ENCODE measurements at regions not wholly inside any gene's neighbourhood (a gene's known extent, or its start where the extent isn't known, plus 50 kb on each side); places are given as distances from the start of the nearest gene placed in this dataset.

DNA sequence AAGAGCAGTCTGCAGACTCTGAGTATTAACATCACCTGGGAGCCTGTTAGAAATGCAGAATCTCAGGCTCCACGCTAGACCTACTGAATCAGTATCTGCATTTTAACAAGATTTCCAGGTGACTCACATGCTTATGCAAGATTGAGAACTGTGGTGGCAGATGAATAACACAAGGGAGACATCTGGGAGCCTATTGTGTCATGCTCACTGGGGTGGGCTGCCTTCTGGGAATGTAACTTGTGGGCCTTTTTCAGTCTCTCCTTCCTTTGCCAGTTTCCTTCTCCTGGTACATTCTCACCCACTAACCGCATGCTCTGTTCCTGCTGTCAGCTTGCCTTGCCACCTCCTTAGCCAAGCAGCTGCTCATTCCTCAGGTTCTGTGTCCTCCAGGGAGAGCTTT lies 176.6 kb upstream of the C9orf72 start:
- TF ChIP-seq POLR2A (IDR thresholded peaks at IDR 0.05; ENCODE audit: low read length) (no peak), GATA1 (IDR thresholded peaks at IDR 0.05; ENCODE audit: low read depth, low read length) (no peak)
- no peak for DNase-seq

DNA sequence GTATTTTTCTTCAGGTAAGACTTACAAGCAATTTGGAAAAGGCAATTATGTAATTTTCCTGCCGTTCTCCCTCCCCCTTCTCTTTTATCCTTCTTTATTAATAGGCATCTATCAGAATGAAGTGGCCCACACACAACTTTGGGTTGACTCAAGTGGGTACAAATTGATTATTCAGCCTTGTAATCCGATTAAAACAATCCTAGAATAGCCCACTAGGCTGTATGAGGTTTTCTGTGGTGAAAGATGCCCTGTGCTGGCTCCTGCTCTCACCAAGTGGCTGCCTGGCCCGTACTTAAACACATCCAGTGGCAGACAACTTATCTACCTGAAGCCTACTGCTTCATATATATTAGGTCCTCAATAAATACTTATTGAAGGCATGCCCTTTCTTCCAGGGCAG lies 177.3 kb upstream of the C9orf72 start:
- TF ChIP-seq GATA1 (IDR thresholded peaks at IDR 0.05; ENCODE audit: low read depth, low read length): no peak
- TF ChIP-seq POLR2A (IDR thresholded peaks at IDR 0.05; ENCODE audit: low read length): no peak
- no peak for DNase-seq

DNA sequence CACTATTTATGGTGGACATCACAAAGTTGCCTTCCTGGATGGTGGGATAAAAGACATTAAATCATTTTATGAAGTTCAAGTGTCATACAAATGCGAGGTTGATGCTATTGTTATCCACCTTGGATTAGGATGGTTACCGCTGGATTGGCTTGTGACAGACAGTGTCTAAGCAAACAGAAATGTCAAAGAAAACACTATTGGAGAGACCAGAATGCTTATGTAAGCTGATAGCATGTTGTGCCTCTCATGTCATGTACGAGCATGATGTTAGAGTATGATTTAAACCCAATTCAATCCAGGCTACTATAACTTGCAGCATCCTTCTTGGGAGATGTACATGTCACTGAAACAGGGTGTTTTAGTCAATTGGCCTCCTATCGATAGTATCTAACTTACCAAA lies 178.8 kb upstream of the C9orf72 start:
- DNase-seq: no peak
- TF ChIP-seq GATA1 (IDR thresholded peaks at IDR 0.05; ENCODE audit: low read depth, low read length) (no peak), POLR2A (IDR thresholded peaks at IDR 0.05; ENCODE audit: low read length) (no peak)

DNA sequence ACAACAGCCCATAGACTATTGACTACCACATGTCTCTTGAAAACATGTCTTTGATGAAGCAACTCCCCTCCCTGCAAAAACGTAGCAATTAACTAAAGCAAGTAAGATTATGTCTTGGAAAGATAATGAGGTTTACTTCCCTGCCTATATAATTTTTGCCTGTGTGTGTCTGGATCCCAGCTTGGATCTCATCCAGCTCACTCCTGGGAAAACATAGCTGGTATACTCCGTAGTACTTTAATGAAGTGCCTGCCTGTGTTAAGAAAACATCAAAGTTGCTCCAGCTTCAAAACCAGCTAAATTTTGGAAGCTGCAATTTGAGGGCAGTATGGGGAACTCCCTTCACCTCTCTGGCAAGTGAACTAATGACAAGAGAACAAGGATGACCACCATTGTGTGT lies 182.6 kb upstream of the C9orf72 start:
- no peak for DNase-seq
- no peak for TF ChIP-seq POLR2A (IDR thresholded peaks at IDR 0.05; ENCODE audit: low read length)
- no peak for TF ChIP-seq GATA1 (IDR thresholded peaks at IDR 0.05; ENCODE audit: low read depth, low read length)

DNA sequence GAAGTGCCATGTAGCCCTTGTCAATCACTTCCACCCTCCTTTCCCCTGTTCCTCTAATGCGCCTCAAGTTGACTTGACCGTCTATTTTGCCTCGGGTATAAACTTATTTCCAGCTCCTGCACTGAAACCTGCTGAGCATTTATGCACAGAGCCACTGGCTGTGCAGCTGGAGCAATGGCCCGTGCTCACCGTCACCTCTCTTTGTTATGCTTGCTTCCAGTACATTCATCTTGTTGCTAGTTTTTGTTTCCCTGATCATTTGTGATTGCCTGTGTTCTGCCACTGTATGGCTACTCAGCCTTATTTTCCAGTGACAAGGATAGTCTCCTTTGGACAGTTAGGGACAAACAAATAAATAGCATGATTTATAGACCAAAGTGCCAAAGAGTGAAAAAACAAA lies 183.1 kb upstream of the C9orf72 start:
- TF ChIP-seq POLR2A (IDR thresholded peaks at IDR 0.05; ENCODE audit: low read length) (no peak), GATA1 (IDR thresholded peaks at IDR 0.05; ENCODE audit: low read depth, low read length) (no peak)
- DNase-seq: no peak

DNA sequence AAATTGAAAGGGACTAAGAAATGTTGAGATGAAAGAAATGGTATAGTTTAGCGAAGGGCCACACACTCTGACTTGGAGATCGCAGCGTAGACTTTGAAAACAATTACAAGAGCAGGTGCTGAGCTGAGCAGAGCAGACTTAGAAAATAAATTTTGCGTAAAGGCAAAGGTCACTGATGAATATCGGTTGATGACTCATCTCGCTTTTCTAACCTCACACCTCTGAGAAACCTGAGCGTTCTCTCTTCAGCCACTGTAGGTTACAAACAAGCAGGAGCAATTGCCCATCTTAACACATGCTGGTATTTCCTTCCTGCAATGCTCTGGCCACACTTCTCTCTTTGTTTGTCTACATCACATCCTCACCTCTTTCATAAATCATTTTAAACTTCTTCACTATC lies 190.6 kb upstream of the C9orf72 start:
- TF ChIP-seq POLR2A (IDR thresholded peaks at IDR 0.05; ENCODE audit: low read length) (no peak), GATA1 (IDR thresholded peaks at IDR 0.05; ENCODE audit: low read depth, low read length) (no peak)
- no peak for DNase-seq

DNA sequence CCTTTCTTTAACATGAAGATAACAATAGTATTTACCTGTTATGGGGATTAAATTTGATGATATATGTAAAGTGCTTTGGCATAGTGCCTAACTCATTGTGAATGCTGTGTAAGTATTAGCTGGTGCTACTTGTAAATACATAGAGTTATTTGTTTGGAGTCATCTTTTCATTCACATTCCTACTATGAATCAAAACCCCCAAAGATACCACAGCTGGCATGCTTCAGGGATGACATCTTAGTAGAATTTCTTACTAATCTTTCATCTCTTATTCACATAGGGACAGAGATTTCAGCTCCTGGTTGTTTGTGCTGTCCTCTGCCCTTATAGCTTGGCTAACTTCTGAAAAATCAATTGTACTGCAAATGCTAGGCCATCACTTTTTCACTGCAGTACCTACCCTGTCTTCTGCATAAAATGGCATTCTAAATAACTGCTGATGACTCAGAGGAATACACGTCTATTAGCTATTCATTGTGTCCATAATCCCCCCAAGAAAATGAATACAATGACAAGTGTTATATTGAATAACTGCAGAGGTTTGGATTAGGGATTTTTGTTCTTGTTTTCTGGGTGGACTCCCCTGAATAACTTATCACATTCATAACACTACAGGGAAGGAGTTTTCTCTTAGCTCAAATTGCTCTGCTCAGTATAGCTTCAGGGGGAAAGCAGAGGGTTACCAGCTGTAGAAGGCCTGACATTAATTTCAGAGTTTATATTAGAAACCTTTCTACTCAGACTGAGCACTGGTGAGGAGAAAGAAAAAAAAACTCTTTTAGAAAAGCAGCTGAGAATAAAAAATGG lies 192.2 kb upstream of the C9orf72 start:
- DNase-seq: no peak
- TF ChIP-seq GATA1 (IDR thresholded peaks at IDR 0.05; ENCODE audit: low read depth, low read length) (no peak), POLR2A (IDR thresholded peaks at IDR 0.05; ENCODE audit: low read length) (no peak)

DNA sequence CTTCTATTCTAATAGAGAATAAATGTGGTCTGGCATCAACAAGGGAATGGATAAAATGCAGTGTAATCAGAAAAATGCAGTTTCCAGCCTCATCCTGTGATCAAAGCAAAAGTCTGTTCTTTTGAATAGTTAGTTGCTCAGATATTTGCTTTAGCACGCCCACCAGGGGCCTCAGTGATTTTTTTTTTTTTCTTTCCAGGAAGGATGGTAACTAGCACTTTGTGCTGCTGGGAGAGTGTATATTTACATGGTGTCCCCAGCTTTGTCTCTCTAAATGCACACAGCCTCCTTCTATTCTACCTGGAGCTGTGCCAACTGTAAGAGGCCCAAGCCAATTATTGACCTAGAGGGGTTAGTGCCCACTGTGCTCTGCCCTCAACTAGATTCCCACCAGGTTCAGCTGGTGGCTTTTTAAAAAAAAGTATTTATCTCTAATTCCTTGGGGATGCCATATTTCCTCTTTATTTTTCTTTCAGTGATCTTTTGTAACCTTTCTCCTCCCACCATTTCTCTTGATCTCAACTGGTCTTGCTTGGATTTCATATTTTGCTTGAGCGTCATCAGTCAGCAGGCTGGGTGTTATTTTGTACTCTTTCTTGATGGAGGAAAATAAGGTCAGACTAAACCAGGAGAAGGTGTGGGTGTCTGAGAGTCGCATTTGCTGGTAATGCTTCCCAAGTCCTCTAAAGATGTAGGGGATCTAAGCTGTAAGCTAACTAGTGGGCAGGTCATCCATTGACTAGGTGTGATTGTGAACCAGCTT lies 193.0 kb upstream of the C9orf72 start:
- TF ChIP-seq GATA1 (IDR thresholded peaks at IDR 0.05; ENCODE audit: low read depth, low read length) (no peak), POLR2A (IDR thresholded peaks at IDR 0.05; ENCODE audit: low read length) (no peak)
- DNase-seq: no peak

DNA sequence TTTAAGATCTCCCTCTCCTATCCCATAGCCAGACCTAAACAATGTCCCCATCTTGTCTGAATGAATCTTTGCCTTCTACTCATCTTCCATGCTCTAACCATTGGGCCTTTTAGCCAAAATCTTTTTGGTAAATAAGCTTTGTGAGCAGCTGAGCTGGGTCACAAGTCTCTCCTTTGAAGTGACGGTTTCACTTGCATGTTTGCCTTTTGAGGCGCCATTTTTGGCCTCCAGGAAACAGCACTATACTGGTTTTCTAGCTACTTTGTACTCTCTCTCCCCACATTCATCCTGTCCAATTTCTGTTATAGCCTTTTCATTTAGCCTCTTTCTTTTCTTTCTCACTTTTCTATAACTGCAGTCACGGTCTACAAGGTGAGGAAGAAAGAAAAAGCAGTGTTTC lies 195.5 kb upstream of the C9orf72 start:
- DNase-seq: no peak
- TF ChIP-seq POLR2A (IDR thresholded peaks at IDR 0.05; ENCODE audit: low read length): no peak
- no peak for TF ChIP-seq GATA1 (IDR thresholded peaks at IDR 0.05; ENCODE audit: low read depth, low read length)

DNA sequence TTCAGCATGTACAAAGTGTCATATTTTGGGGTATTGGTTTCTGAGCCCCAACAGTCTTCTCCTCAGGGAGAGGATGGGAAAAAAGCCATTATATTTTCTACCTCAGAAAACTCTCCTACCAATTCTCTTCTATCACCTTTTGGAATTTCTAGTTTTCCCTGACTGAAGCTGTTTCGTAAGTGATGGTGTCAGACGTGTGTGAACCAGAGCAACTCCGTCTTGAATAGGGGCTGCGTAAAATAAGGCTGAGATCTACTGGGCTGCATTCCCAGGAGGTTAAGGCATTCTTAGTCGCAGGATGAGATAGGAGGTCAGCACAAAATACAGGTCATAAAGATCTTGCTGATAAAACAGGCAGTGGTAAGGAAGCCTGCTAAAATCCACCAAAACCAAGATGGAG lies 197.3 kb upstream of the C9orf72 start:
- DNase-seq: no peak
- no peak for TF ChIP-seq GATA1 (IDR thresholded peaks at IDR 0.05; ENCODE audit: low read depth, low read length)
- TF ChIP-seq POLR2A (IDR thresholded peaks at IDR 0.05; ENCODE audit: low read length): no peak

DNA sequence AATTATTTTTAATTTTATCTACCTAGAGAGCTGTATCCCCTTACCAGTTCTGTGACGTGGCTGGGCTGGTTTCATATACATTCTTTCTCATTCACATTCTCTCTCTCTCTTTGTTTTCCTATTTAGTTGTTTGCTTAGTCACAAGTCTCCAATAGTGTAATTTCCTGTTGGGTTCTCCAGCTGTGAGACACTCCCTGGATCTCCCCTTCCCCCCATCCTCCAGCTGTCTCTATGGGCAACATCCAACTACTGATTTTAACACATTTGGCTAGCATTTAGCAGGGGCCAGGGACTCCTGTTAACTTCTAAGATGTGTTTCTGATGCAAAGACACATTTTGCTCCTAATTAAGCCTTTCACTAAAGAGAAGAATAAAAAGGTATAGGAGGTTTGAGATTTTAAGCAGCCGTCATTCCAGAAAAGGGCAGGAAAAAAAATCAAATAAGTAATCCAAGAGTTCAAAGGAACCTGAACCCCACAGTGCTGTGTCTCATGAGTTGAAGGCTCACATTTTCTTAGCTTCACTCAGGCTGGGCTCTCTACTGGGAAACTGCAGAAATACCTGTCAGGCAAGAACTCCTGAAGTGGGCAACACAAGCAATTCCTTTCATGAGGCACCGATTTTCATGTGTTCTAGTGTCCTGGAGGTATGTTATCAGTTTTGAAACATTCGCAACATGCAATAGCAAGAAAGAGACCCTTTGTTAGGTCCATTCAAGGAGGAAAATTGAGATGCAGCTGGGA lies 198.7 kb upstream of the C9orf72 start:
- no peak for TF ChIP-seq POLR2A (IDR thresholded peaks at IDR 0.05; ENCODE audit: low read length)
- no peak for TF ChIP-seq GATA1 (IDR thresholded peaks at IDR 0.05; ENCODE audit: low read depth, low read length)
- DNase-seq: no peak

DNA sequence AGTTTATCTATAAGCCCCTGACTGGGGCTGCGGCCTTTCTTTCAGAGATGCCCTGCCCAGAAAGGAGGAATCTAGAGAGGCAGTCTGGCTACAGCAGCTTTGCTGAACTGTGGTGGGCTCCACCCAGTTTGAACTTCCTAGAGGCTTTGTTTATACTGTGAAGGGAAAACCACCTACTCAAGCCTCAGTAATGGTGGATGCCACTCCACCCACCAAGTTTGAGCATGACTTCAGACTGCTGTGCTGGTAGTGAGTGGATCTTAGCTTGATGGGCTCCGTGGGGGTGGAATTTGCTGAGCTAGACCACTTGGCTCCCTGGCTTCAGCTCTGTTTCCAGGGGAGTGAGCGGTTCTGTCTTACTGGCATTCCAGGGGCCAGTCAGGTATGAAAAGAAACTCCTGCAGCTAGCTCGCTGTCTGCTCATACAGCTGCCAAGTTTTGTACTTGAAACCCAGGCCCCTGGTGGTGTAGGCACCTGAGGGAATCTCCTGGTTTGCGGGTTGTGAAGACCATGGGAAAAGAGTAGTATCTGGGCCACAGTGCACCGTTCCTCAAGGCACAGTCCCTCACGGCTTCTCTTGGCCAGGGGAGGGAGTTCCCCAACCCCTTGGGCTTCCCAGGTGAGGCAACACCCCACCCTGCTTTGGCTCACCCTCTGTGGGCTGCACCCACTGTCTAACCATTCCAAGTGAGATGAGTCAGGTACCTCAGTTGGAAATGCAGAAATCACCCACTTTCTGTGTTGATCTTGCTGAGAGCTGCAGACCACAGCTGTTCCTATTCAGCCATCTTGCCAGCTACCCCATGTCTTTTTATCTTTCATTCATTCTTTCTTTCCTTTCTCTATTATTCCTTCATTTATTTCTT lies 211.8 kb upstream of the C9orf72 start:
- no peak for TF ChIP-seq GATA1 (IDR thresholded peaks at IDR 0.05; ENCODE audit: low read depth, low read length)
- no peak for TF ChIP-seq POLR2A (IDR thresholded peaks at IDR 0.05; ENCODE audit: low read length)
- no peak for DNase-seq

DNA sequence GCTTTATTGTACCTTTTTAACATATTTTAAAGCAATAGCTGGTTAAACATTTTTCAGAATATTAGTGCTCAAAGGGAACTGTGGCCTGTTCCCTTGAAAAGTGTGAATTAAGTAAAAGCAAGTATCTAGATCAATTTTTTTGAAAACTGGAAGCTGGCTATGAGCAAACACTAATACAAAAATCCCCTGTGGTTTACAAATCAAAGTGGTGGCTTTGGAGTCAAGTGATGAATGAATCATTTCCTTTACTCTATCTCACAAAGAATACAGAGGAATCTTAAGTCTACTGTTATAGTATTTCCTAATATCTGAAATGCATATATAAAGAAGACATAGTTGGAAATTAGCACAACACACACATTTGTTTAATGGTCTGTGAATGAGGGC lies 212.4 kb upstream of the C9orf72 start:
- no peak for DNase-seq
- TF ChIP-seq POLR2A (IDR thresholded peaks at IDR 0.05; ENCODE audit: low read length): no peak
- TF ChIP-seq GATA1 (IDR thresholded peaks at IDR 0.05; ENCODE audit: low read depth, low read length): no peak

Data from erythroblast (primary cell).